Effector memory CD8-positive, alpha-beta T cell (primary cell): ENCODE measurements at regions not wholly inside any gene's neighbourhood (a gene's known extent, or its start where the extent isn't known, plus 50 kb on each side); places are given as distances from the start of the nearest gene placed in this dataset.

Experiments used
- ATAC-seq: fragments of 150-1000 bp; cut with Tn5 transposase; replicated peaks from 2 replicates; pipeline ENCODE4 v1.10.0; 2021; ENCODE audit warnings: mild to moderate bottlenecking, moderate library complexity
- DNase-seq, 3 experiments: peaks; one replicate each; pipeline ENCODE4 v3.0.0; 2021
- H3K27ac Mint-ChIP-seq, 2 donors: one replicate each; pipeline ENCODE4 v1.8.0; 2022; ENCODE audit warnings: mild to moderate bottlenecking in 2 of 2, mixed read lengths in 2 of 2, moderate library complexity in 2 of 2
- H3K27me3 Mint-ChIP-seq, 2 donors: one replicate each; pipeline ENCODE4 v1.8.0; 2022; ENCODE audit warnings: mixed read lengths in 2 of 2
- H3K36me3 Mint-ChIP-seq: one replicate; pipeline ENCODE4 v1.8.0; 2022; ENCODE audit warnings: mild to moderate bottlenecking, moderate library complexity, mixed read lengths; ENCODE audit not compliant: insufficient read depth
- H3K4me1 Mint-ChIP-seq, 2 donors: one replicate each; pipeline ENCODE4 v1.8.0; 2022; ENCODE audit warnings: low read depth in 2 of 2, mixed read lengths in 2 of 2
- H3K4me3 Mint-ChIP-seq, 2 donors: one replicate each; pipeline ENCODE4 v1.8.0; 2022; ENCODE audit warnings: mild to moderate bottlenecking in 2 of 2, mixed read lengths in 2 of 2, moderate library complexity in 2 of 2
- H3K9me3 Mint-ChIP-seq, 2 donors: one replicate each; pipeline ENCODE4 v1.8.0; 2022; ENCODE audit warnings: mixed read lengths in 2 of 2

DNA sequence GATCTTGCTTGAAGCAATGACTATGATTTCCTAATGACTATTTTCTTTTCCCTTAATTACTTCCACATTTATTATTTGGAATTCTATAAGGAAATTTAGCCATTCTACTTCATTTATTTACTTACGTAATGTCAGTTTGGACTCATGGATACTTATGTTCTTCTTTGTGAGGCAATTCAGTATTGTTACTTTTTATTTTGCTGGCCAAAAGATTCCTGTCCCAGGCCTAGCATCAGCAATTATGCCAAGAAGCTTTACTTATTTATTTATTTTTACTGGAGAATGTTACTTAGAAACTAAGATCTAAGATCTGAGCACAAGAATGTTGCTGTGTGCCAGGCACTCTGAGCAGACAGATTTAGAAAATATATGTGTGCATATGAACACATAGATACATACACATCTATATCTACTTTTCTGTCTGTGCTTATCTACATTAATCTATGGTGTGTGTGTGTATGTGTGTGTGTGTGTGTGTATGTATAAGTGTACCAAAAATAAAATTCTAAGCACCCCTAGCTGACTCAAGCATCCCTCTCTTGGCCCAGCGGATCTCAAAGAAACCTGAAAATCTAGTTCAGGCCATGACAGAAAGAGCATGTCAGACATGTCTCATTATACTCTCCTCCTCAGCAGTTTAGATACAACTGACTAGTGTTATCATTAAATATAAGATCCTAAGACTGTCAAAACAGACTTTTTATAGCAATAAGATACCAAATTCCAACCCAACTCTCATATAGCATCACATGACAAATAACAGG lies 640.0 kb upstream of the GJE1 start:
- Mint-ChIP-seq H3K27ac (peak overlapping the region in 1 of 2 donors; percentile 49), H3K36me3 (peaks cover 4% of the 10 kb centered on the region), H3K4me3 (no peak overlapping the region), H3K4me1 (peaks cover 4 to 7% of the 10 kb centered on the region in 2 donors), H3K27me3 (no peaks in the 10 kb centered on the region), H3K9me3 (no peaks in the 10 kb centered on the region)
- no peak for DNase-seq
- no peak for ATAC-seq

DNA sequence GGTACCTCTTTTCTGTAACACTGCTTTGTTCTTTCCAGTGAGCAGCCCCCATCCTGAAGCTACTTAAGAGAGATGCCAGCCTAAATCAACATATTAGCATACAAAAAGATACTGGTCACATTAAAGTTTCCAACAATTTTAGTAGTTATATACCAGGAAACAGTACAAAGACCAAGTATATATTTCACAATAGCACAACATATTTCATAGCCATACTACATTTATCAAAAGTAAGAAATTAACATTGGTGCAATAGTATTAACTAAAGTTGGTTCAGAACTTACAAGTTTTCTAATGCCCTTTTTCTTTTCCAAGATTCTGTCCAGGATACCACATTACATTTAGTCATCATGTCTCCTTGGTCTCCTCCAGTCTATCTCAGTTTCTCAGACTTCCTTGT lies 641.0 kb upstream of the GJE1 start:
- H3K4me3 Mint-ChIP-seq, result no peak overlapping the region
- H3K4me1 Mint-ChIP-seq, result peaks cover 4 to 7% of the 10 kb centered on the region in 2 donors
- ATAC-seq, result no peak
- H3K27ac Mint-ChIP-seq, result no peak overlapping the region
- DNase-seq, result no peak
- peaks cover 4% of the 10 kb centered on the region for H3K36me3 Mint-ChIP-seq
- H3K9me3 Mint-ChIP-seq, result no peaks in the 10 kb centered on the region
- no peaks in the 10 kb centered on the region for H3K27me3 Mint-ChIP-seq

DNA sequence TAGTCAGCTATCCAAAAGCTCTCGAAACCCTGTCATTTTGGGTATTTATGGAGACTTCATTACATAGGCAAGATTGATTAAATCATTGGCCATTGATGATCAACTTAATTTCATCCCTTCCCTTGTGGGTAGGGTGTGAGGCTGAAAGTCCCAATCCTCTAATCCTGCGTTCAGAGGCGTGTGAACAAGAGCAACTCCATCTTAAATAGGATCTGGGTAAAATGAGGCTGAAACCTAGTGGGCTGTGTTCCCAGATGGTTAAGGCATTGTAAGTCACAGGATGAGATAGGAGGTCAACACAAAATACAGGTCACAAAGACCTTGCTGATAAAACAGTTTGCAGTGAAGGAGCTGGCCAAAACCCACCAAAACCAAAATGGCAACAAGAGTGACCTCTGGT lies 641.7 kb upstream of the GJE1 start:
- Mint-ChIP-seq H3K27ac (no peak overlapping the region), H3K27me3 (no peaks in the 10 kb centered on the region), H3K9me3 (no peaks in the 10 kb centered on the region), H3K4me3 (no peak overlapping the region), H3K36me3 (peaks cover 4% of the 10 kb centered on the region), H3K4me1 (peaks cover 4 to 7% of the 10 kb centered on the region in 2 donors)
- DNase-seq (no peak), ATAC-seq (no peak)

DNA sequence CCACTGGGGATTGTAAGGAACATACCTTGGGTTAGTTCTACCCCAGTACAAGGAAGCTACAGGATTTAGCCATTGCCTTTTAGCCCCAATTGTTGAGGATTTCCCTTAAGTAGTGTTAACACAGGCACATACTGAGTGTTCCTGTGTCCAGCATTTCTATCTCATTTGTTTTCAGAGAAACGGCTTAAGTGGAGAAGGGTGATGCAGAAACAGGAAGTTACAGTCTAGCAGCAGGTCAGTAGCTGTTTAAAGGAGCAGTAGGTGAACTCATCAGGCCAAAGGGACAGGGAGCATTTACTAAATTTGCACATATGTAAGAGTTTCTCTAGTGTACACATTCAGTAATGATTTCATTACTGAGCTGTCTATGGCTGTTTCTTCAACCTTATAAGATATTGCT lies 644.2 kb upstream of the GJE1 start:
- Mint-ChIP-seq H3K36me3 (peaks cover 4% of the 10 kb centered on the region), H3K4me1 (peaks cover 10 to 21% of the 10 kb centered on the region in 2 donors), H3K9me3 (no peaks in the 10 kb centered on the region), H3K27me3 (no peaks in the 10 kb centered on the region), H3K4me3 (no peak overlapping the region), H3K27ac (no peak overlapping the region)
- no peak for DNase-seq
- no peak for ATAC-seq

DNA sequence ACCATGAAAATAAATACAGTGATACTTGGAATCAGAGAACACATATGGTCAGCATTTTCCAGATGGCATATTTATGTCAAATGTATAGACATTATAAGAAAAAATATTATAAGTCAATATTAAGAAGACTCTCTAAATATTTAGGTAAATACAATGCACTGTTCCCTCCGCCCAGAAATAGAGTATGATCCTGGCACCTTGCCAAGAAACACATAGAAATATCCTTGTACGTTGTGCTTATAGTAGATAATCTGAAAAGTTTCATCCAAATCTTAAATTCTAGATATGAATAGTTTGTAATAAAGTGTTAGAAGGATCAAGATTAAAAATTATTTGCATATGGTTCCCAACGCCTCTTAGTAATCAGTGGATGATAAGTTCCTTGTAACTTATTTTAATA lies 645.8 kb upstream of the GJE1 start:
- Mint-ChIP-seq H3K27ac (peak overlapping the region in 1 of 2 donors; percentile 78), H3K36me3 (peaks cover 4% of the 10 kb centered on the region), H3K4me3 (no peak overlapping the region), H3K27me3 (no peaks in the 10 kb centered on the region), H3K9me3 (no peaks in the 10 kb centered on the region), H3K4me1 (peaks cover 16 to 28% of the 10 kb centered on the region in 2 donors)
- DNase-seq (no peak), ATAC-seq (no peak)

DNA sequence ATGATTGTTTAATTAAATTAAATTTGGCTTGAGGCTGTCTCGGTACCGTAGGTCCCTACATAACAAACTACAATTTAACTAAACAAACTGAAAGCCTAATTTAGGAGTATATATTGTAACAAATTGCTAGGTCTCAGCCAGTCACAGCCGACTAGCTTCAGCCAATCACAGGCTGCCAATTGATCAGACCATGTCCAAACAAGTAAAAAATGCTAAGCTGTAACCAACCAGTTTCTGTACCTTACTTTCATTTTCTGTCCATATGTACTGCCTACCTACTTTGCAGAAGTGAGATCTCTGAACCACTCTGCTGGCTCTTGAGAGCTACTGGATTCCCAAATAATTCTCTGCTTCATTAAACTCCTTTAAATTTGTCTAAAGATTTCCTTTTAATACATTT lies 648.0 kb upstream of the GJE1 start:
- H3K9me3 Mint-ChIP-seq, result no peaks in the 10 kb centered on the region
- DNase-seq (no peak), ATAC-seq (peak; percentile 37)
- peak overlapping the region; percentile 46 to 93 for H3K4me3 Mint-ChIP-seq
- no peaks in the 10 kb centered on the region for H3K36me3 Mint-ChIP-seq
- H3K4me1 Mint-ChIP-seq, result peaks cover 16 to 28% of the 10 kb centered on the region in 2 donors
- peak overlapping the region in 1 of 2 donors; percentile 99 for H3K27ac Mint-ChIP-seq
- H3K27me3 Mint-ChIP-seq, result no peaks in the 10 kb centered on the region

DNA sequence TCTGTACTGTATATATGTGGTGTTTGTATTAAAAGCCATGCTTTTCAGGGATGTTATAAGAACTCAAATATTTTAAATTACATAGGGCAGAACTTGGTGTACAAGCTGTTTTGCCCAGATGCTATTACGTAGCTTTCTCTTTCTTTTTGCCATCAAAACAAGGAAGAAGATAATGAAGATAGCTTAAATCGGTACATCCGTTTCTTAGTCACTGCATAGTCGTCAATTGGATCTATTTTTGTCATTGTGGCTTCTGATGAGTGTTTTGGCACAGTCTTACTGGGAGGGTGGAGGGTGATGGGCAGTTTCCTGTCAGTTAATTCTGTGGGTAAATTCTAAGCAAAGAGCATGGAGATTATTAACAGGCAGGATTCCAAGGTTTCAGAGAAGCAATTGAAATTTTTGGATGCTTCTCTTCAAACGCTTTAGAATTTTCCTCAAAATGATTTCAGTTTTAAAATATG lies 649.1 kb upstream of the GJE1 start:
- Mint-ChIP-seq H3K4me3 (peak overlapping the region; percentile 87 to 93), H3K4me1 (peaks cover 16 to 28% of the 10 kb centered on the region in 2 donors), H3K9me3 (no peaks in the 10 kb centered on the region), H3K27ac (peak overlapping the region; percentile 94 to 99), H3K36me3 (no peaks in the 10 kb centered on the region), H3K27me3 (no peaks in the 10 kb centered on the region)
- ATAC-seq, result peak; percentile 97
- peak; percentile 33 to 48 (median 47) for DNase-seq

DNA sequence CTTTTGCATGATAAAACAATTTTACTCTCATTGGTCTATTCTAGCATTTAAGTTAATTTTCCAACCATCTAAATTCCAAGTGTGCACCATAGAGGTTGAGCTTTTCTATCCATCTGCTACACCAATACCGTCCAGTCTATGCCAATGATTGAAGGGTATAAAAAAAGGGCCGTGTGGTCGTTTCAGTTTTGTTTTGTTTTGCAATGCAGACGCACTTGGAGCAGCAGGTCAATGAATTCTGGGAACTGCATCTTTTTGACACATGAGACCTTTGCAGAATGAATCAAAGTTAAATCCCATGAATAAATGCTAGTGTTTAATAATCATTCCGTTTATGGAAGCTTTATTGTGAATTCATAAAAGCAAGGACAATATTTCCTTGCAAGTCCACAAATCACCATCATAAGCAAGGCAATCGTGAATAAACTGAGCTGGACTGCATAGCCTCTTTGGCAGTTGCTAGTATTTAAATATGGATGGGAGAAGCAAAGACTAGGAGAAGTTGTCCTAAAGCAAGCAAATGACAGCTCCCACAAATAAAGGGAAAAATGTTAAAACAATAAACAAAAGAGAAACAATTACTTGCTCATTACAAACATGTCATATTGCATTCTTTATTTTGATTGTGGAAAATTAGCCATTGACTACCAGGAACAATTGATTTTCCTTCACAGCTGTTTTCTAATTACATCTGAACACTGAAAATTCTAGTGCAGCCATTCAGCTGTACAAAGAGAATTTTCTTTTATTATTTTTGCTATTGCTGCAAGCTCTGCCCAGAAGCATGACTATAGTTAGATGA lies 649.7 kb upstream of the GJE1 start:
- Mint-ChIP-seq H3K9me3 (no peaks in the 10 kb centered on the region), H3K4me1 (peaks cover 12 to 21% of the 10 kb centered on the region in 2 donors), H3K27ac (peak overlapping the region; percentile 94 to 99), H3K27me3 (no peaks in the 10 kb centered on the region), H3K36me3 (no peaks in the 10 kb centered on the region), H3K4me3 (peak overlapping the region; percentile 87 to 93)
- peak; percentile 19 for ATAC-seq
- DNase-seq, result no peak

DNA sequence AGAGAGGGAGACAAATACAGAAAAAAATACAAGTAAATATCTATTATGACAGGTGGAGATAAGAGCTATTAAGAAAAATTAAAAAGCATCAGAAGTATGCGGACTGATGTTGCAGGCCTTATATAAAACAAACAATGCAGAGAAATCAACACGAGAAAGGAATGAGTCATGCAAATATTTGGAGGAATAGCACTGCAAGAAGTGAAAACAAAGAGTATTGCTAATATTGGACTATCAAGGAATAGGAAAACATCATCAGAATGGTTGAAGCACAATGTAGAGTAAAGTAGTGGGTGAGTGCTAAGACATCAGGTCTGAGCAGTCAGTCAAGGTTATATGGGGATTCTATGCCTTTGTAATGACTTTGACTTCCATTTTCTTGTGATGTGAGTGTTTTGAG lies 657.5 kb upstream of the GJE1 start:
- Mint-ChIP-seq H3K27ac (no peak overlapping the region), H3K36me3 (no peaks in the 10 kb centered on the region), H3K4me1 (no peaks in the 10 kb centered on the region), H3K9me3 (no peaks in the 10 kb centered on the region), H3K27me3 (no peaks in the 10 kb centered on the region), H3K4me3 (no peak overlapping the region)
- DNase-seq, result no peak
- ATAC-seq, result no peak

DNA sequence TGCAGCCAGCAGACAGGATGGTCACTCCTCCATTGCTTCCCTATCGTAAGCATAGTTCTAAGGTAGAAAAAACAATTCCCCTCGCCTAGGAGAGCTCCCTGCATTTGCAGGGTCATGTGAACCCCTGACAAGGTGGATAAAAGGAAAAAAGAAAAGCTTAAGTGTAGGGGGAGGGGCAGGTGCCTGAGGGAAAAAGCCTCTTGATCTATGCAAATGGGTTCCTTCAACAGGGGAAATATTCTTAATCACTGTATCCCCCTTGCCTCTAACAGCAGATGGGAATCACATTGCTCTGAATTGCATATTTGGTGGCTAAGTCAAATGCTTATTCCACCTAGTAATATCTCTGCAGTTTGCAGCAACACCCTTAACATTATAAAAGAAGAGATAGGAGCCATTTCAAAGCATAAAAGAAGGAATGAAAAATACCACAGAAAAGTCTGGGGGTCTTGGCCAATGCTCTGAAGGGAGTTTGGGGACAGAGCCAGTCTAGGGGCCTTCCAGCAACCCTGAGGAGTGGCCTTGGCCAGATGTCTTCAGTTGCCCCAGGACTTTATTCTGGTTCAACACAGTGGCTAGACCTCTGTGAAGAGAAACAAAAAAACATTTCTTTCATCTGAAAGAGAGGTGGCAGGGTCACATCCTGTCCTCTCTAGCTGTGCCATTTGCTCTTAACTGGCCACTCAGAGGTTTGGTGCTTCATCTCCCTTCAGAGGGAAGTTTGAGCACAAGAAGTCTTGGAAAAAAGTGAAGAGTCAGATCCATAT lies 660.4 kb upstream of the GJE1 start:
- Mint-ChIP-seq H3K36me3 (no peaks in the 10 kb centered on the region), H3K4me1 (peaks cover 0 to 8% of the 10 kb centered on the region in 2 donors), H3K4me3 (no peak overlapping the region), H3K27me3 (no peaks in the 10 kb centered on the region), H3K9me3 (no peaks in the 10 kb centered on the region), H3K27ac (no peak overlapping the region)
- DNase-seq (no peak), ATAC-seq (no peak)

DNA sequence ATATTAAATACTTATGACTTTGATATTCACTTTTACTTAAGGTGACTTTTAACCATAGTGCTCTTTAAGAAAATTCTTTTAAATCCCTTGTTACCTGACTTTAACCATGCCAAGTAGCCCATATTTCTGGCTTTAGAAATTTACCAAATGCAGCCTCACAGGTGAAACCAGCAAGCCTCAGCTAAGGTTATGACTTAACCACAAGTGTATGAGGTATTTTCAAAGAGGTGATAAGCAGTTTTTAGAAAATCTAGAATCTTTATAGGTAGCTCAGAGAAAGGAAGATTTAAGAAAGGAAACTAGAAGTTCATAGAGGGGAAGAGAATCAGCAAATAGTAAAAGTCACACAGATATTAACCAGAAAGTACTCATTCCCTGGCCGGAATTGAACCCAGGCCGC lies 661.9 kb upstream of the GJE1 start:
- H3K36me3 Mint-ChIP-seq, result no peaks in the 10 kb centered on the region
- no peaks in the 10 kb centered on the region for H3K9me3 Mint-ChIP-seq
- no peak for ATAC-seq
- H3K4me1 Mint-ChIP-seq, result peaks cover 0 to 11% of the 10 kb centered on the region in 2 donors
- no peak overlapping the region for H3K27ac Mint-ChIP-seq
- H3K4me3 Mint-ChIP-seq, result no peak overlapping the region
- H3K27me3 Mint-ChIP-seq, result no peaks in the 10 kb centered on the region
- no peak for DNase-seq

DNA sequence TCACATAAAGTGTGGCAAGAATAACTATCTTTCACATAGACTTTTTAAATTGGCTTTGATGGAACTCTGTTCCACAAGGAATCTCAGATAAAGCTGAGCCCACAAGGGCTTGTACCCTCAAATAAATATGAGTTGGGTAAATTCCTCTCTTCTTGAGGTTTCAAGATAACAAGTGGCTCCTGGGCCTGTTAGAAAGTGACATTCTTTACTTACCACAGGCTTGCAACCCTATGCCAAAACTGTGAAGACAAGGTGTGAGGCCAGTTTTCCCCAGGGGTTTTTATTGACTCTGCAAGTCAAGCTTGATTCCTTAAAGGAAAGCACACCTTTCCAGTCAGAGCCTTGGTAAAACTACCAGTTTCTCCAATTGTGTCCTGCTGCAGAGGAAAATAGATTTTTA lies 664.8 kb upstream of the GJE1 start:
- no peak overlapping the region for H3K4me3 Mint-ChIP-seq
- DNase-seq, result no peak
- no peaks in the 10 kb centered on the region for H3K9me3 Mint-ChIP-seq
- no peaks in the 10 kb centered on the region for H3K27me3 Mint-ChIP-seq
- ATAC-seq, result no peak
- no peaks in the 10 kb centered on the region for H3K36me3 Mint-ChIP-seq
- H3K4me1 Mint-ChIP-seq, result peaks cover 0 to 19% of the 10 kb centered on the region in 2 donors
- no peak overlapping the region for H3K27ac Mint-ChIP-seq

DNA sequence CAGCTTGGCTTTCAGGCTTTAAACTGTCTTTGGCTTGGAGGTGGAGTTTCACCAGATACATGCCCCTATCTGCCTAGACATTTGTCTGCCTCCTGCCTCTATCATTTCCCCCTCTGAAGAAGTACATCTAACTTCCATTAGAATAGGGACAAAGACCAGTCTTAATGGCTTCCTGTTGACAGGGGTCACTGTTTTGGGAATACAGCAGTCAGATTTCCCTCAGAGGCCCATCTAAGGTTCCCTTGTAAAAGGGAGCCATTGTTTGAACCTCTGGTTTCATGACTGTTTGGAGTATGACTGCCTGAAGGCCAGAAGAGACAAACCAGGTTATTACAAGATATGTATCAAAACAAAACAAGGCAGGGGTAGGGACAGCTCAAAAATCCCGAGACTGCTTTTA lies 665.7 kb upstream of the GJE1 start:
- peak overlapping the region in 1 of 2 donors; percentile 6 for H3K27ac Mint-ChIP-seq
- no peaks in the 10 kb centered on the region for H3K36me3 Mint-ChIP-seq
- no peak overlapping the region for H3K4me3 Mint-ChIP-seq
- no peaks in the 10 kb centered on the region for H3K27me3 Mint-ChIP-seq
- peaks cover 0 to 19% of the 10 kb centered on the region in 2 donors for H3K4me1 Mint-ChIP-seq
- no peaks in the 10 kb centered on the region for H3K9me3 Mint-ChIP-seq
- ATAC-seq (no peak), DNase-seq (no peak)
